Natural killer cell (primary cell): ENCODE measurements at regions not wholly inside any gene's neighbourhood (a gene's known extent, or its start where the extent isn't known, plus 50 kb on each side); places are given as distances from the start of the nearest gene placed in this dataset.

Experiments
- ATAC-seq, 3 donors: fragments of 150-1000 bp in 2 of 3; fragments of 200-7000 bp in 1 of 3; cut with Tn5 transposase; 1 replicate in 1 of 3; 2 replicates in 2 of 3; pipeline ENCODE4 v1.10.0; 2021; ENCODE audit warnings: mild to moderate bottlenecking in 2 of 3, moderate library complexity in 2 of 3
- DNase-seq, 2 donors: peaks; one replicate each; pipeline versions ENCODE4 v3.0.0 to v3.0.0-alpha.2; 2013 to 2021; ENCODE audit warnings: mixed read lengths in 1 of 2
- H3K27ac ChIP-seq: one replicate; pipeline ENCODE4 v1.5.1; 2013; ENCODE audit warnings: mild to moderate bottlenecking, low read length
- H3K27me3 ChIP-seq: one replicate; pipeline ENCODE4 v1.6.1; 2013; ENCODE audit warnings: low read length; ENCODE audit not compliant: control insufficient read depth, insufficient read depth
- H3K36me3 ChIP-seq: one replicate; pipeline ENCODE4 v1.6.1; 2013; ENCODE audit warnings: low read length; ENCODE audit not compliant: control insufficient read depth, insufficient read depth
- H3K4me1 ChIP-seq: one replicate; pipeline ENCODE4 v1.6.1; 2013; ENCODE audit warnings: low read length; ENCODE audit not compliant: control insufficient read depth, insufficient read depth
- H3K4me3 ChIP-seq: one replicate; pipeline ENCODE4 v1.5.1; 2013; ENCODE audit warnings: low read length
- H3K9me3 ChIP-seq: one replicate; pipeline ENCODE4 v1.6.1; 2013; ENCODE audit warnings: low read length; ENCODE audit not compliant: control insufficient read depth, insufficient read depth
- H3K27ac Mint-ChIP-seq, 2 donors: one replicate each; pipeline ENCODE4 v1.8.0; 2022; ENCODE audit warnings: mild to moderate bottlenecking in 2 of 2, mixed read lengths in 2 of 2, moderate library complexity in 1 of 2
- H3K27me3 Mint-ChIP-seq, 2 donors: one replicate each; pipeline ENCODE4 v1.8.0; 2022; ENCODE audit warnings: low read depth in 2 of 2, mixed read lengths in 2 of 2
- H3K36me3 Mint-ChIP-seq: one replicate; pipeline ENCODE4 v1.8.0; 2022; ENCODE audit warnings: mixed read lengths
- H3K4me1 Mint-ChIP-seq, 2 donors: one replicate each; pipeline ENCODE4 v1.8.0; 2022; ENCODE audit warnings: mixed read lengths in 2 of 2
- H3K4me3 Mint-ChIP-seq: one replicate; pipeline ENCODE4 v1.8.0; 2022; ENCODE audit warnings: mild to moderate bottlenecking, moderate library complexity, mixed read lengths
- H3K9me3 Mint-ChIP-seq, 2 donors: one replicate each; pipeline ENCODE4 v1.8.0; 2022; ENCODE audit warnings: mixed read lengths in 2 of 2
- WGBS: methylation state at CpG from one replicate; pipeline ENCODE4 v1.1.7; 2013; ENCODE audit warnings: missing lambda C conversion rate; ENCODE audit not compliant: insufficient coverage; 5-methylcytosine and 5-hydroxymethylcytosine counted together
- intact Hi-C: fragments of 100-400 bp; cut with micrococcal nuclease; formaldehyde crosslinking; loops from one replicate; pipeline ENCODE4 v1.14.2; 2022
- TF ChIP-seq, protein P1 (sequence below): fragments of 200-600 bp; IDR thresholded peaks from one replicate; pipeline ENCODE4 v1.8.0; 2022; ENCODE audit warnings: antibody characterized with exemption

- no peaks in the 10 kb centered on the region for H3K36me3 Mint-ChIP-seq
- H3K9me3 Mint-ChIP-seq, result no peaks in the 10 kb centered on the region
- intact Hi-C loops, result no loop called here
- no peaks in the 10 kb centered on the region for H3K27me3 ChIP-seq
- ATAC-seq, result no peak
- no peaks in the 10 kb centered on the region for H3K9me3 ChIP-seq
- TF ChIP-seq, protein P1, sequence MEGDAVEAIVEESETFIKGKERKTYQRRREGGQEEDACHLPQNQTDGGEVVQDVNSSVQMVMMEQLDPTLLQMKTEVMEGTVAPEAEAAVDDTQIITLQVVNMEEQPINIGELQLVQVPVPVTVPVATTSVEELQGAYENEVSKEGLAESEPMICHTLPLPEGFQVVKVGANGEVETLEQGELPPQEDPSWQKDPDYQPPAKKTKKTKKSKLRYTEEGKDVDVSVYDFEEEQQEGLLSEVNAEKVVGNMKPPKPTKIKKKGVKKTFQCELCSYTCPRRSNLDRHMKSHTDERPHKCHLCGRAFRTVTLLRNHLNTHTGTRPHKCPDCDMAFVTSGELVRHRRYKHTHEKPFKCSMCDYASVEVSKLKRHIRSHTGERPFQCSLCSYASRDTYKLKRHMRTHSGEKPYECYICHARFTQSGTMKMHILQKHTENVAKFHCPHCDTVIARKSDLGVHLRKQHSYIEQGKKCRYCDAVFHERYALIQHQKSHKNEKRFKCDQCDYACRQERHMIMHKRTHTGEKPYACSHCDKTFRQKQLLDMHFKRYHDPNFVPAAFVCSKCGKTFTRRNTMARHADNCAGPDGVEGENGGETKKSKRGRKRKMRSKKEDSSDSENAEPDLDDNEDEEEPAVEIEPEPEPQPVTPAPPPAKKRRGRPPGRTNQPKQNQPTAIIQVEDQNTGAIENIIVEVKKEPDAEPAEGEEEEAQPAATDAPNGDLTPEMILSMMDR, result no peak
- peaks cover 0 to 4% of the 10 kb centered on the region in 2 donors for H3K27me3 Mint-ChIP-seq
- no peaks in the 10 kb centered on the region for H3K36me3 ChIP-seq
- H3K27ac Mint-ChIP-seq, result no peak overlapping the region
- no peaks in the 10 kb centered on the region for H3K4me1 ChIP-seq
- WGBS, result 84% methylated on average over 12 of the region's 12 CpGs
- no peak overlapping the region for H3K4me3 Mint-ChIP-seq
- DNase-seq, result no peak
- H3K4me1 Mint-ChIP-seq, result no peaks in the 10 kb centered on the region
- H3K27ac ChIP-seq, result no peak overlapping the region
- H3K4me3 ChIP-seq, result no peak overlapping the region
These were observed 57.7 kb upstream of the RNU6ATAC start for GRCh38 chr9:134222018-134222573.

DNA sequence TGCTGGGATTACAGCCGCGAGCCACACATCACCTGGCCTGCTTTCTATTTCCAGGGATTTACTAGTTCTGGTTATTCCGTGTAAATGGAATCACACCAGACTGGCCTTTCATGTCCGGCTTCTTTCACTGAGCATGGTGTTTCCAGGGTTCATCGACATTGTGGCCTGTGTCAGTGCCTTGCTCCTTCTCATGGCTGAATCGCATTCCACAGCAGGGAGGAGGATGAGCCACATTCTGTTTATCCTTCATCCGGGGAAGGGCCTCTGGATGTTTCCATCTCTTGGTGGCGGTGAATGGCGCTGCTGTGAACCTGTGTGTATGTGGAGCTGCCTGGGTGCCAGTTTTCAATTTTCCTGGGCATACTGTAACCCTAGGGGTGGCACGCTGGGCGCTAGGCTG lies 58.7 kb upstream of the RNU6ATAC start:
- H3K9me3 ChIP-seq, result no peaks in the 10 kb centered on the region
- no peaks in the 10 kb centered on the region for H3K27me3 ChIP-seq
- TF ChIP-seq, protein P1, result no peak
- no peaks in the 10 kb centered on the region for H3K4me1 Mint-ChIP-seq
- H3K4me3 ChIP-seq, result no peak overlapping the region
- ATAC-seq (no peak), DNase-seq (no peak)
- no peaks in the 10 kb centered on the region for H3K36me3 ChIP-seq
- WGBS, result 92% methylated on average over 11 of the region's 11 CpGs
- H3K4me3 Mint-ChIP-seq, result no peak overlapping the region
- peaks cover 0 to 4% of the 10 kb centered on the region in 2 donors for H3K27me3 Mint-ChIP-seq
- no peaks in the 10 kb centered on the region for H3K9me3 Mint-ChIP-seq
- no peak overlapping the region for H3K27ac ChIP-seq
- intact Hi-C loops, result no loop called here
- H3K36me3 Mint-ChIP-seq, result no peaks in the 10 kb centered on the region
- no peak overlapping the region for H3K27ac Mint-ChIP-seq
- no peaks in the 10 kb centered on the region for H3K4me1 ChIP-seq

GRCh38 chr9:134223591-134224122 lies 59.3 kb upstream of the RNU6ATAC start:
- ATAC-seq (no peak), DNase-seq (no peak)
- 91% methylated on average over 15 of the region's 15 CpGs for WGBS
- Histone ChIP-seq H3K9me3 (no peaks in the 10 kb centered on the region), H3K36me3 (no peaks in the 10 kb centered on the region), H3K4me3 (no peak overlapping the region), H3K27ac (no peak overlapping the region), H3K4me1 (no peaks in the 10 kb centered on the region), H3K27me3 (no peaks in the 10 kb centered on the region)
- no peak overlapping the region for H3K4me3 Mint-ChIP-seq
- no peaks in the 10 kb centered on the region for H3K4me1 Mint-ChIP-seq
- no peaks in the 10 kb centered on the region for H3K36me3 Mint-ChIP-seq
- H3K9me3 Mint-ChIP-seq, result no peaks in the 10 kb centered on the region
- TF ChIP-seq, protein P1, result no peak
- H3K27me3 Mint-ChIP-seq, result peaks cover 0 to 7% of the 10 kb centered on the region in 2 donors
- no peak overlapping the region for H3K27ac Mint-ChIP-seq
- intact Hi-C loops, result no loop called here

GRCh38 chr9:134224127-134224526 lies 59.8 kb upstream of the RNU6ATAC start:
- Histone ChIP-seq H3K27me3 (no peaks in the 10 kb centered on the region), H3K36me3 (no peaks in the 10 kb centered on the region), H3K4me1 (no peaks in the 10 kb centered on the region), H3K9me3 (no peaks in the 10 kb centered on the region), H3K27ac (no peak overlapping the region), H3K4me3 (no peak overlapping the region)
- ATAC-seq (no peak), DNase-seq (no peak)
- TF ChIP-seq, protein P1, result no peak
- Mint-ChIP-seq H3K27me3 (peaks cover 0 to 7% of the 10 kb centered on the region in 2 donors), H3K36me3 (no peaks in the 10 kb centered on the region), H3K9me3 (no peaks in the 10 kb centered on the region), H3K4me1 (no peaks in the 10 kb centered on the region), H3K27ac (no peak overlapping the region), H3K4me3 (no peak overlapping the region)
- intact Hi-C loops, result no loop called here
- 81% methylated on average over 8 of the region's 9 CpGs for WGBS
